K562 (cell line): ENCODE measurements at regions not wholly inside any gene's neighbourhood (a gene's known extent, or its start where the extent isn't known, plus 50 kb on each side); places are given as distances from the start of the nearest gene placed in this dataset.

Source experiments
- ATAC-seq: fragments of 200-7000 bp; cut with Tn5 transposase; 3 replicates; pipeline ENCODE4 v1.9.1; 2020; ENCODE audit warnings: moderate library complexity
- BruUV-seq: library from RNA; stranded (reverse); fragments of 400-500 nt; replicated peaks from 2 replicates; lab custom pipeline; 2021; lab: Mats Ljungman, UMichigan
- CTCF ChIA-PET: fragments of 300-600 bp; formaldehyde crosslinking; extraction: SDS; loops from one replicate; lab custom pipeline; 2021; ENCODE audit warnings: low intra/inter-chr PET ratio; lab: Yijun Ruan, JAX
- POLR2A ChIA-PET: fragments of 300-600, 350-650 bp; sonication (Branson Sonifier 250); formaldehyde crosslinking; extraction: SDS; loops from one replicate; lab custom pipeline; 2021; ENCODE audit warnings: antibody characterized with exemption, inconsistent platforms; lab: Yijun Ruan, JAX
- DNase-seq, 4 experiments: peaks; one replicate each; pipeline versions ENCODE4 v3.0.0 to v3.0.0-alpha.2; 2011 to 2018; ENCODE audit warnings: low spot score in 3 of 4, mixed read lengths in 3 of 4; ENCODE audit errors: extremely low read depth in 1 of 4
- FAIRE-seq: peaks from 2 replicates; lab custom pipeline; 2011; peaks lifted over from hg19 to GRCh38; lab: Jason Lieb, UNC
- H2AFZ ChIP-seq: 2 replicates; pipeline ENCODE4 v1.6.0; 2011; ENCODE audit warnings: low read depth, low read length, control low read depth, inconsistent platforms
- H3K27ac ChIP-seq: fragments of 200-600 bp; 3 replicates; pipeline ENCODE4 v1.8.0; 2011; ENCODE audit warnings: low read depth, mild to moderate bottlenecking, control low read depth, inconsistent platforms, low read length, moderate library complexity, mixed read lengths; ENCODE audit errors: extremely low read depth
- H3K27me3 ChIP-seq, 2 experiments: fragments of 300-600 bp in 1 of 2; 2 replicates in 1 of 2; 3 replicates in 1 of 2; pipeline versions ENCODE4 v1.6.0 to v1.8.0; 2011; ENCODE audit warnings: inconsistent platforms in 2 of 2, low read length in 2 of 2, mild to moderate bottlenecking in 1 of 2, mixed read lengths in 1 of 2, moderate library complexity in 1 of 2; ENCODE audit not compliant: control insufficient read depth in 2 of 2, insufficient read depth in 2 of 2
- H3K36me3 ChIP-seq: fragments of 300-600 bp; 3 replicates; pipeline ENCODE4 v1.8.0; 2011; ENCODE audit warnings: mild to moderate bottlenecking, low read length, inconsistent platforms; ENCODE audit not compliant: control insufficient read depth, insufficient read depth
- H3K4me1 ChIP-seq, 2 experiments: fragments of 200-600 bp in 1 of 2; replicated peaks in 1 of 2; 2 replicates in 1 of 2; 3 replicates in 1 of 2; pipeline versions ENCODE4 v1.5.1 to v1.8.0; 2011; ENCODE audit warnings: inconsistent platforms in 2 of 2, low read length in 2 of 2, mild to moderate bottlenecking in 1 of 2, mixed read lengths in 1 of 2, moderate library complexity in 1 of 2; ENCODE audit not compliant: control insufficient read depth in 2 of 2, insufficient read depth in 2 of 2
- H3K4me2 ChIP-seq: 2 replicates; pipeline ENCODE4 v1.6.1; 2011; ENCODE audit warnings: low read length, control low read depth, inconsistent platforms, mixed read lengths; ENCODE audit not compliant: insufficient read depth
- H3K4me3 ChIP-seq: fragments of 200-600 bp; sonication (generic), shearing (Covaris generic); 2 replicates; pipeline ENCODE4 v1.5.1; 2016; ENCODE audit warnings: control low read depth, inconsistent platforms
- H3K79me2 ChIP-seq: fragments of 200-600 bp; 3 replicates; pipeline ENCODE4 v1.8.0; 2011; ENCODE audit warnings: low read length, inconsistent platforms; ENCODE audit not compliant: control insufficient read depth, insufficient read depth
- H3K9ac ChIP-seq, 2 experiments: 2 replicates each; pipeline versions ENCODE4 v1.6.0 to v1.6.1; 2011; ENCODE audit warnings: low read depth in 2 of 2, low read length in 2 of 2, control low read depth in 1 of 2, inconsistent platforms in 1 of 2, mild to moderate bottlenecking in 1 of 2, mixed read lengths in 1 of 2; ENCODE audit not compliant: insufficient read depth in 1 of 2
- H3K9me1 ChIP-seq: one replicate; pipeline ENCODE4 v1.6.0; 2011; ENCODE audit warnings: inconsistent platforms, mild to moderate bottlenecking, low read length, moderate library complexity; ENCODE audit not compliant: control insufficient read depth, insufficient read depth
- H3K9me3 ChIP-seq: replicated peaks from 2 replicates; pipeline ENCODE4 v1.5.1; 2011; ENCODE audit warnings: low read depth, low read length, inconsistent platforms; ENCODE audit not compliant: control insufficient read depth, insufficient read depth
- H4K20me1 ChIP-seq: replicated peaks from 2 replicates; pipeline ENCODE4 v1.6.1; 2011; ENCODE audit warnings: low read length, inconsistent platforms, mixed read lengths; ENCODE audit not compliant: control insufficient read depth, insufficient read depth
- DIDO1 ChIP-seq: fragments of 450-650 bp; IDR thresholded peaks from 2 replicates; pipeline ENCODE4 v1.6.1; 2016; ENCODE audit warnings: low read depth, missing biosample characterization, missing genetic modification characterization
- JUND ChIP-seq, 2 experiments: IDR thresholded peaks; 2 replicates in 1 of 2; 3 replicates in 1 of 2; pipeline ENCODE4 v1.6.1; 2011; ENCODE audit warnings: borderline replicate concordance in 2 of 2, low read depth in 2 of 2, low read length in 2 of 2, improper control_type of control experiment in 1 of 2, missing biosample characterization in 1 of 2, missing genetic modification characterization in 1 of 2, missing genetic modification reagents in 1 of 2
- KDM1A ChIP-seq, 2 experiments: fragments of 450-650 bp; IDR thresholded peaks; 2 replicates each; pipeline ENCODE4 v1.6.1; 2016; ENCODE audit warnings: mild to moderate bottlenecking in 2 of 2
- NUFIP1 ChIP-seq: fragments of 450-650 bp; IDR thresholded peaks from 2 replicates; pipeline ENCODE4 v1.6.1; 2018; ENCODE audit not compliant: partially characterized antibody
- OTX1 ChIP-seq: fragments of 450-650 bp; formaldehyde crosslinking; IDR thresholded peaks from 2 replicates; pipeline ENCODE4 v1.4.0; 2022; ENCODE audit warnings: mild to moderate bottlenecking
- PHB ChIP-seq: fragments of 250-450 bp; sonication (Bioruptor Pico); IDR thresholded peaks from 2 replicates; pipeline ENCODE4 v1.5.0; 2021
- SRF ChIP-seq, 2 experiments: fragments of 250-450, 450-650 bp in 1 of 2; sonication (Bioruptor Pico) in 1 of 2; sonication (generic) in 1 of 2; formaldehyde crosslinking; IDR thresholded peaks; 2 replicates each; pipeline versions ENCODE4 v1.5.0 to v1.5.1; 2020 to 2022; ENCODE audit warnings: mild to moderate bottlenecking in 1 of 2, missing genetic modification reagents in 1 of 2
- TCF7 ChIP-seq: sonication (generic); IDR thresholded peaks from 2 replicates; pipeline ENCODE4 v1.6.1; 2016; ENCODE audit warnings: antibody characterized with exemption, borderline replicate concordance
- ZNF644 ChIP-seq: fragments of 200-800 bp; sonication (Bioruptor generic); IDR thresholded peaks from 2 replicates; pipeline ENCODE4 v1.6.1; 2016; ENCODE audit warnings: low read depth, missing genetic modification characterization, missing compliant biosample characterization
- ZNF764 ChIP-seq: fragments of 250-450 bp; sonication (Bioruptor Pico); IDR thresholded peaks from 2 replicates; pipeline ENCODE4 v1.4.0; 2020; ENCODE audit warnings: low read depth, mild to moderate bottlenecking, moderate library complexity
- in situ Hi-C: fragments of 300-500 bp; cut with MboI; formaldehyde crosslinking; loops from 4 replicates; pipeline ENCODE4 v1.15.0; 2018; ENCODE audit warnings: inconsistent platforms, mixed read lengths
- intact Hi-C: fragments of 100-400 bp; cut with micrococcal nuclease; formaldehyde crosslinking; loops from 2 replicates; pipeline ENCODE4 v1.14.2; 2022
- TF ChIP-seq, protein P1 (sequence below), 3 experiments: IDR thresholded peaks in 2 of 3; conservative IDR thresholded peaks in 1 of 3; 2 replicates each; pipeline ENCODE4 v1.5.1; 2011 to 2012; ENCODE audit warnings: low read length in 3 of 3, mild to moderate bottlenecking in 3 of 3, control low read depth in 2 of 3, improper control_type of control experiment in 1 of 3, inconsistent platforms in 1 of 3, low read depth in 1 of 3, mixed read lengths in 1 of 3, moderate library complexity in 1 of 3; ENCODE audit not compliant: insufficient read depth in 2 of 3
- TF ChIP-seq, protein P2 (sequence below): IDR thresholded peaks from 2 replicates; pipeline ENCODE4 v1.6.1; 2012; ENCODE audit warnings: low read depth, low read length, improper control_type of control experiment, borderline replicate concordance
- TF ChIP-seq, protein P3 (sequence below): fragments of 450-650 bp; IDR thresholded peaks from 2 replicates; pipeline ENCODE4 v1.6.1; 2018; ENCODE audit not compliant: partially characterized antibody
- TF ChIP-seq, protein P4 (sequence below): sonication (generic); formaldehyde crosslinking; IDR thresholded peaks from 2 replicates; pipeline ENCODE4 v1.8.0; 2022; ENCODE audit warnings: mild to moderate bottlenecking, missing genetic modification reagents

DNA sequence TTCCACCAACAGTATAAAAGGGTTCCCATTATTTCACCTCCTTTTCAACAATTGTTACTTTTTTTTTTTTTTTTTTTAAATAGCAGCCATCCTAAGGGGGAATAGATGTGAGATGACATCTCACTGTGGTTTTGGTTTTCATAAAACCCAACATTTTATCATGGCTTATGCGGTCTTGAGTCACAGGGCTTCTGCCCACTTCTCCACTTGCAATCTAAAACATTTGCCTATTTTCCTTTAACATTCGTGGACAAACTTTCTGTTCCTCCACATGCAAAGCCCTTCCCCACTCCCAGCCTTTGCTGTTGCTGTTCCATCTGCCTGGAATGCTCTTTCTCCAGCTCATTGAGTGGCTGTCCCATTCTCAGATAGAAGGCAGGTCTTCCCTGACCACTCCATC, 239.7 kb upstream of the KCNK2 start (continued):
- TF ChIP-seq, protein P1, sequence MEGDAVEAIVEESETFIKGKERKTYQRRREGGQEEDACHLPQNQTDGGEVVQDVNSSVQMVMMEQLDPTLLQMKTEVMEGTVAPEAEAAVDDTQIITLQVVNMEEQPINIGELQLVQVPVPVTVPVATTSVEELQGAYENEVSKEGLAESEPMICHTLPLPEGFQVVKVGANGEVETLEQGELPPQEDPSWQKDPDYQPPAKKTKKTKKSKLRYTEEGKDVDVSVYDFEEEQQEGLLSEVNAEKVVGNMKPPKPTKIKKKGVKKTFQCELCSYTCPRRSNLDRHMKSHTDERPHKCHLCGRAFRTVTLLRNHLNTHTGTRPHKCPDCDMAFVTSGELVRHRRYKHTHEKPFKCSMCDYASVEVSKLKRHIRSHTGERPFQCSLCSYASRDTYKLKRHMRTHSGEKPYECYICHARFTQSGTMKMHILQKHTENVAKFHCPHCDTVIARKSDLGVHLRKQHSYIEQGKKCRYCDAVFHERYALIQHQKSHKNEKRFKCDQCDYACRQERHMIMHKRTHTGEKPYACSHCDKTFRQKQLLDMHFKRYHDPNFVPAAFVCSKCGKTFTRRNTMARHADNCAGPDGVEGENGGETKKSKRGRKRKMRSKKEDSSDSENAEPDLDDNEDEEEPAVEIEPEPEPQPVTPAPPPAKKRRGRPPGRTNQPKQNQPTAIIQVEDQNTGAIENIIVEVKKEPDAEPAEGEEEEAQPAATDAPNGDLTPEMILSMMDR (IDR thresholded peaks at IDR 0.05 in 2 of 3, conservative IDR thresholded peaks at IDR 0.05 in 1 of 3; ENCODE audit: insufficient read depth in 2 of 3, low read depth in 1 of 3, low read length in 3 of 3) = no peak
- TF ChIP-seq KDM1A (IDR thresholded peaks at IDR 0.05) = no peak
- TF ChIP-seq, protein P2, sequence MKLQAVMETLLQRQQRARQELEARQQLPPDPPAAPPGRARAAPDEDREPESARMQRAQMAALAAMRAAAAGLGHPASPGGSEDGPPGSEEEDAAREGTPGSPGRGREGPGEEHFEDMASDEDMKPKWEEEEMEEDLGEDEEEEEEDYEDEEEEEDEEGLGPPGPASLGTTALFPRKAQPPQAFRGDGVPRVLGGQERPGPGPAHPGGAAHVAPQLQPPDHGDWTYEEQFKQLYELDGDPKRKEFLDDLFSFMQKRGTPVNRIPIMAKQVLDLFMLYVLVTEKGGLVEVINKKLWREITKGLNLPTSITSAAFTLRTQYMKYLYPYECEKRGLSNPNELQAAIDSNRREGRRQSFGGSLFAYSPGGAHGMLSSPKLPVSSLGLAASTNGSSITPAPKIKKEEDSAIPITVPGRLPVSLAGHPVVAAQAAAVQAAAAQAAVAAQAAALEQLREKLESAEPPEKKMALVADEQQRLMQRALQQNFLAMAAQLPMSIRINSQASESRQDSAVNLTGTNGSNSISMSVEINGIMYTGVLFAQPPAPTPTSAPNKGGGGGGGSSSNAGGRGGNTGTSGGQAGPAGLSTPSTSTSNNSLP = no peak

DNA sequence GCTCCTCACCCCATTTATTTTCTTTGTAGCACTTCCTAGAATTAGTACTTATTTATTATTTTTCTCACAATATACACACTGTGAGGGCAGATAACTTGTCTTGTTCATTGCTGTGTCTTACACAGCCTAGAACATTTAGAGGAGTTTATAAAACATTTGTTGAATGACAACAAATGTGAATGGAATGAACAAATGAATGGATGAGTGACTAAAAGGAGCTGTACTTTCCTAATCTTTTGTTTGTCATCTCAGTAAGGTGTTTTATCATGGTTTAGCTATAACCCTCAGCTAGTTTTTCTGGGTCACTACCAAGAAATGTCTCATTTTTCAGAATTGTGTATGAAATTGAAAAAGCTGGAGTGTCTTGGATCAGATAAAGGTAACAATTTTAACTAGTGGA, 239.3 kb upstream of the KCNK2 start:
- Histone ChIP-seq H3K27ac (no peak overlapping the region), H2AFZ (no peak overlapping the region), H3K4me2 (no peak overlapping the region), H3K4me3 (no peak overlapping the region), H3K27me3 (no peaks in the 10 kb centered on the region), H4K20me1 (no peaks in the 10 kb centered on the region), H3K4me1 (no peaks in the 10 kb centered on the region), H3K79me2 (no peaks in the 10 kb centered on the region), H3K9ac (no peak overlapping the region), H3K36me3 (no peaks in the 10 kb centered on the region), H3K9me3 (no peaks in the 10 kb centered on the region; the same call in 1 of the 2 replicates), H3K9me1 (no peaks in the 10 kb centered on the region)
- POLR2A ChIA-PET = no interaction called here
- FAIRE-seq (peak; percentile 15), DNase-seq (no peak), ATAC-seq (no peak)
- CTCF ChIA-PET = no interaction called here
- intact Hi-C loops = no loop called here
- in situ Hi-C loops = no loop called here
- no TSS peak for BruUV-seq
- TF ChIP-seq ZNF644 (tag) (no peak), PHB (no peak), ZNF764 (CRISPR knock-in tag) (no peak), NUFIP1 (no peak), JUND (IDR thresholded peaks at IDR 0.05; ENCODE audit: borderline replicate concordance, low read depth, low read length) (no peak), JUND (tag; IDR thresholded peaks at IDR 0.05; ENCODE audit: borderline replicate concordance, low read depth, low read length) (no peak), TCF7 (no peak), SRF (CRISPR knock-in tag; IDR thresholded peaks at IDR 0.05) (no peak), OTX1 (no peak), DIDO1 (tag) (no peak)
- TF ChIP-seq, protein P3, sequence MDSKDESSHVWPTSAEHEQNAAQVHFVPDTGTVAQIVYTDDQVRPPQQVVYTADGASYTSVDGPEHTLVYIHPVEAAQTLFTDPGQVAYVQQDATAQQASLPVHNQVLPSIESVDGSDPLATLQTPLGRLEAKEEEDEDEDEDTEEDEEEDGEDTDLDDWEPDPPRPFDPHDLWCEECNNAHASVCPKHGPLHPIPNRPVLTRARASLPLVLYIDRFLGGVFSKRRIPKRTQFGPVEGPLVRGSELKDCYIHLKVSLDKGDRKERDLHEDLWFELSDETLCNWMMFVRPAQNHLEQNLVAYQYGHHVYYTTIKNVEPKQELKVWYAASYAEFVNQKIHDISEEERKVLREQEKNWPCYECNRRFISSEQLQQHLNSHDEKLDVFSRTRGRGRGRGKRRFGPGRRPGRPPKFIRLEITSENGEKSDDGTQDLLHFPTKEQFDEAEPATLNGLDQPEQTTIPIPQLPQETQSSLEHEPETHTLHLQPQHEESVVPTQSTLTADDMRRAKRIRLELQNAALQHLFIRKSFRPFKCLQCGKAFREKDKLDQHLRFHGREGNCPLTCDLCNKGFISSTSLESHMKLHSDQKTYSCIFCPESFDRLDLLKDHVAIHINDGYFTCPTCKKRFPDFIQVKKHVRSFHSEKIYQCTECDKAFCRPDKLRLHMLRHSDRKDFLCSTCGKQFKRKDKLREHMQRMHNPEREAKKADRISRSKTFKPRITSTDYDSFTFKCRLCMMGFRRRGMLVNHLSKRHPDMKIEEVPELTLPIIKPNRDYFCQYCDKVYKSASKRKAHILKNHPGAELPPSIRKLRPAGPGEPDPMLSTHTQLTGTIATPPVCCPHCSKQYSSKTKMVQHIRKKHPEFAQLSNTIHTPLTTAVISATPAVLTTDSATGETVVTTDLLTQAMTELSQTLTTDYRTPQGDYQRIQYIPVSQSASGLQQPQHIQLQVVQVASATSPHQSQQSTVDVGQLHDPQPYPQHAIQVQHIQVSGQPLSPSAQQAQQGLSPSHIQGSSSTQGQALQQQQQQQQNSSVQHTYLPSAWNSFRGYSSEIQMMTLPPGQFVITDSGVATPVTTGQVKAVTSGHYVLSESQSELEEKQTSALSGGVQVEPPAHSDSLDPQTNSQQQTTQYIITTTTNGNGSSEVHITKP = no peak
- TF ChIP-seq, protein P4, sequence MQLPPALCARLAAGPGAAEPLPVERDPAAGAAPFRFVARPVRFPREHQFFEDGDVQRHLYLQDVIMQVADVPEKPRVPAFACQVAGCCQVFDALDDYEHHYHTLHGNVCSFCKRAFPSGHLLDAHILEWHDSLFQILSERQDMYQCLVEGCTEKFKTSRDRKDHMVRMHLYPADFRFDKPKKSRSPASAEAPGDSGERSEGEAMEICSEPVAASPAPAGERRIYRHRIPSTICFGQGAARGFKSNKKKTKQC (CRISPR knock-in tag) = no peak
